Myocyte (in vitro differentiated cells): ENCODE measurements at regions not wholly inside any gene's neighbourhood (a gene's known extent, or its start where the extent isn't known, plus 50 kb on each side); places are given as distances from the start of the nearest gene placed in this dataset.

Experiments
- DNase-seq: peaks from one replicate; pipeline ENCODE4 v3.0.0-alpha.2; 2012; ENCODE audit warnings: low read depth

DNA sequence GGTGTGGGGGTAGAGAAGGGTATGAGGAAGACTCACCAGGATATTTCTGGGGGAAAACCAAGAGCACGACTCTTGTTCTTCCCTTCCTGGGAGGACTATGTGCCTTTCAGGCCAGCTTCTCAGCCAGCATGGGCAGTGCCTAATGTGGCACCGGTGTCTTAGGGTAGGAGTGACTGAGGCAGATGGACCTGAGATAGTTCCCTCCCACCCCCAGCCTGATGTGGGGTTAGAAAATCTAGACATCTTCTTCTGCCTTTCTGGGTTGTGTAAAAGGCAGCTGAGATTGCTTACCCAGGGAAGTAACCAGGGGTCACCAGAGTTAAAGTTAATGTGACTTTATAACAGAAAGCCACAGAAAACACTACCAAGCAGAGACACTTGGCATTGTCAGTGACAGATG lies 127.3 kb downstream of the TMA16 start:
- no peak for DNase-seq

DNA sequence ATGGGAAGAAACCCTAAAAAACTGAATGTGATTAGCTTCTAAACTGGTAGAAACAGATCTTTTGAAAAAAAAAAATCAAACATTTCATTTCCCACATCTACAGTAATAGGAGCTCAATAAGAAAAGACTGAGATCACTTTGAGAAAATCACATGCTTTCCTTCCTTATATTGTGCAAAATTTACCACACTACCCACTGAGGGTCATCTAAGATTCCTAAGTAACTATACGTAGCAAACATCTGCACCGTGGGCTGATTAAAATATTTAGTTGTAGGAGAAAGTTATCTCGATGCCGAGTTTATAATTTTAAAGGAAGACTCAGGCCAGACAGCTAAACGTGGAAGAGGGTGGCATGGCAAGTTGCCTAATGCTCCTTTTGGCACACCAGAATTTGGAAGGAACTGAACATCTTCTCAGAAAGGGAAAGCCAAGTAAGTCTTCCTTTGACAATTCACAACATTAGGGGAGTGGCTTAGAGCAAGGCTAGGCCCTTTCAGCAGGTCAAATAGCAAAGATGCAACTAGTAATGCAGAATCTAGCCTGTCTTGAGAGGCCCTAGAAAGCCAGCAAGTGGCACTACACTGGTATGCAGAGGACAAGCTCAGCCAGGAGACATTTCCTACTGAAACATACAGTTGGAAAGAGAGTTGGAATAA lies 128.0 kb downstream of the TMA16 start:
- DNase-seq = no peak

DNA sequence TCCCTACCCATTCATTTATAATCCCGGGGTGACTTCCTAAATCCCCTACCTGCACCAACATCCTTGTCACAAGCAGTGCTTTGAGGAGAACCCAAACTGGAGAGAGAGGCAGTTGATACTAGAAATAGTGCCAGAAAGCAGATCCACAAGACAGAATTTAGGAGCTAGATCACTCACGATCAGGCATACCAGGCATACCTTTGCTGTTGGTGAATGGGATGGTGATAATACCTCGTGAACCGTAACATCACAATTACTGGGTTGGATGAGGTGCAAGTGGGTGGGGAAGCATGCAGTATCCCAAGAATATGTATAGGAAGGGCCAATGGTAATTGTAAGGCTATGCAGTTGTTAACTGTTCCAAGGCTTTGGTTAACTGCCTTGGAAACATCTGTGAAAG lies 129.3 kb downstream of the TMA16 start:
- no peak for DNase-seq

DNA sequence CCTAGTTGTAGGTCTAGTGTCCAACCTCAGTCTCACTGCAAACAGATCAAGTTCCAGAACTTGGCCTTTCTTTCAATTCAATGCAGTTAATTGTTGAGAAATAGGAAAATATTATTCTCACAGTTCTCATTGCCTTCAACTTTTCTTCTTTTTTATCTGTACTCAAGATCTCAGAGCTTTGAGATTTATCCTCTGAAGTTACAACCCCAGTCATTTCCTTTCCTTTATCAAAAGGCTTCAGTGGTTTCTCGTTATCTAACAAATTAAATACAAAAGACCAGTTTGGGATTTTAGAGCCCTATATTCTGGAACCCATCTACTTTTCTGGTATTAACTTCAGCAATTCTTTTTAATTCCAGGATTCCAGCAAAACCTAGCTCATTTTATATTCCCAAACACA lies 130.2 kb downstream of the TMA16 start:
- no peak for DNase-seq

DNA sequence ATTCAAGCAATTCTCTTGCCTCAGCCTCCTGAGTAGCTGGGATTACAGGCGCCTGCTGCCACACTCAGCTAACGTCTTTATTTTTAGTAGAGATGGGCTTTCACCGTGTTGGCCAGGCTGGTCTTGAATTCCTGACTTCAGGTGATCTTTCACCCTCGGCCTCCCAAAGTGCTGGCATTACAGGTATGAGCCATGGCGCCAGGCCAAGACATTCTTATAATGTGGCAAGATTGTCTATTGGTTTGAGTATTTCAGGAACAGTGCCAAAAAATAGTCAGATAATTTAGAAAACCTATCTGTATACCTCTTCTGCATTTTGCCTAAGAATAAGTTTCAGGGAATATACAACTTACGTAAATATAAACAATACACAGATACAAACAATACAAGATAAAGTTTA lies 136.8 kb downstream of the TMA16 start:
- DNase-seq = no peak

DNA sequence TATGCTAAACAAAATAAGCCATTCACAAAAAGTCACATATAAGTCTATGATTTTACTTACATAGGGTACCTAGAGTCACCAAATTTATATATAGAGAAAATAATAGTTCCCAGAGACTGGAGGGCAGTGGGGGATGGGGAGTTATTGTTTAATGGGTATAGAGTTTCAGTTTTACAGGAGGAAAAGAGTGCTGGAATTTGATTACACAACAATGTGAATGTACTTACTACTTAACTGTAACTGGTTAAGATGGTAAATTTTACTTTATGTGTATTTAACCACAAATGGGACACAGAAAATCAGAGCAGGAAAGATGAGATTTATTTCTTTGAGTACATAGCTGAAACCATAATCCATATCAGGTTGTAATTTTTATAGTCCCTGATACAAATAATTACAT lies 144.4 kb downstream of the TMA16 start:
- no peak for DNase-seq

DNA sequence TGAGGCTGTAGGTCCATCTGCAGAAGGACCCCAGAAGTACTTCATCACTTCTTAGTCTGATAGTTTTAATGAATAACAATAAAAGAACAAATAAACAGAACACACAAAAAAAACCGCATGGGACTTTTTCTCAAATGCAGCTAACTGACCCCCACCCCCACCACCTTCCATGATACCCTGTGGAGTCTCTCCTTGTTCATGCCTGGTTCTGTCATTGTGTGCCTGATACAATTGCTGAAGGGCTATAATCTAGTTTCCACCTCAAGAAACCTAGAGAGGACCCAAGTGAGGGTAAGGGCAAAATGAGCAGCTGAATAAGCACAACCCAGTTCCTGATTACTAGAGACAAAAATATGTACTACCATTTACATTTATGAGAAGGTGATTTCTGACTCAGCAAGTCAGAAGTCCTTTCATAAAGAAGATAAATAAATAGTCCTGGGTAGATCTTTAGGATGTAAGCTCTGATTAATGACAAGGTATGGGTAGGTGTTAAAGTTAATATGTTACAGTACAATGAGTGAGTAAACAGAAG lies 155.1 kb downstream of the TMA16 start:
- no peak for DNase-seq

DNA sequence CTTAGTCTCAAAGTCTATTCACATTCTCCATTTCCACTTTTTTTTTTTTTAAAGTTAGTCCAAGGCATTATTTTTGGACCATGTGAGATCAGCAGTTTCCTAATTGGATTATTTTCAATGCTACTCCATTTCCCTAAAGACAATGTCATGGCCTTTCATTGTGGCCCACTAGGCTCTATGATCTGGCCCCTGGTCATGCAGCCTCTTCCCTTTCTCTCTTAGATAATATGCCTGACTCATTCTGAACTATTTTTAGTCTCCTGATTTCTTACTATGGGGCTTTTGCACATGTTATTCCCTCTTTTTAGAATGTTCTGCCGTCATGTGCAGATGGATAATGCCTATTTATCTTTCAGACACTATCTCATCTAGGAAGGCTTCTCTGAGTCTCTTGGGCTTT lies 157.3 kb downstream of the TMA16 start:
- peak; percentile 28 for DNase-seq

DNA sequence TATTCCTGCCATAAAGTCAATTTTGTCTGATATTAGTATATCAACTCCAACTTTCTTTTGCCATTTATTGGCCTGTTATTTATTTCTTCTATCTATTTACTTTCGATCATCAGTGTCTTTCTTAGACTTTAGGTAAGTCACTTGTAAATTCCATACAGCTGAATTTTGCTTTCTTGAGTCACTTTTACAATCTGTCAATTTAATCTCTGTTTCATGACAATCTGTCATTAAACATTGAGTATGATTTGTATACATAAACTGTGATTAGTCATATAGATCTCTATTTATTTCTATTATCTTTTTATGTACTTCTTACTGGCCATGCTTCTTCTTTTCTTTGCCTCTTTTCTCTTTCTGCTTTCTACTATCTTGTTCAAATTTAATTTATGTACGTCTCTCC lies 160.1 kb downstream of the TMA16 start:
- no peak for DNase-seq

DNA sequence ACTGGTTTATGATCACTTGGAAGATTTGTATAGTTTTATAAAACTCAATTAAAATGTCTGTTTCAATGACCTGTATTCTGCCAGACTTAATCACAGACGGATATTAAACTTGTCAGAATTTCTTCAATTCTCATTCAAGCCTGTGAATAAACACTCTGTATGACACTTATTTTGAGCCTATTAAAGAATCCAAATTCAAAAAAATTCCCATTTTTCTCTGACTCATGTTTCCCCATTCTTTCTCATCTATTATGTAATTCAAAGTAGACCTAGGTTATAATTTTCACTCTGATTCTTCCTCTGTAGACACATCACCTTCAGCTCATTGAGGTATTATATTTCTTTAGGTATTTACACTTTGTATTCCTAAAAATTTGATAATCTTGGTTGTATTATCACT lies 166.1 kb downstream of the TMA16 start:
- no peak for DNase-seq

DNA sequence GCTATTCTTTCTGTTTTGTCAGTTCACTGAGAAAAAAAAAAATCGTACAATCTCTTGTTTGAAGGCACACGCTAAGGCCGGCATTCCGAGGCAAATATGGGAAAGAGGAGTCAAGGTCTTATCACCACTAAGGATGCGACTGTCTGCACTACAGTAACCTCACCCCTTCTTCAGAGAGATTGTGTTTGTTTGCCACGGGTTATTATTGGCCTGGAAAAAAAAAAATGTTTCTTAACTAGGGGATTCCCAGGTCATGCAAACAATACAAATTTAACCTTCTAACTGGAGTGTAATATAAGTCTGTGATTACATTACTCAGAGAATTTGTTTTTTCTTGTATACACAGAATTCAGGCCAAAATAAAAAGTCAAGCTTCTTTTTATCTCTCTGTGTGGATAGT lies 168.3 kb downstream of the TMA16 start:
- DNase-seq = no peak

DNA sequence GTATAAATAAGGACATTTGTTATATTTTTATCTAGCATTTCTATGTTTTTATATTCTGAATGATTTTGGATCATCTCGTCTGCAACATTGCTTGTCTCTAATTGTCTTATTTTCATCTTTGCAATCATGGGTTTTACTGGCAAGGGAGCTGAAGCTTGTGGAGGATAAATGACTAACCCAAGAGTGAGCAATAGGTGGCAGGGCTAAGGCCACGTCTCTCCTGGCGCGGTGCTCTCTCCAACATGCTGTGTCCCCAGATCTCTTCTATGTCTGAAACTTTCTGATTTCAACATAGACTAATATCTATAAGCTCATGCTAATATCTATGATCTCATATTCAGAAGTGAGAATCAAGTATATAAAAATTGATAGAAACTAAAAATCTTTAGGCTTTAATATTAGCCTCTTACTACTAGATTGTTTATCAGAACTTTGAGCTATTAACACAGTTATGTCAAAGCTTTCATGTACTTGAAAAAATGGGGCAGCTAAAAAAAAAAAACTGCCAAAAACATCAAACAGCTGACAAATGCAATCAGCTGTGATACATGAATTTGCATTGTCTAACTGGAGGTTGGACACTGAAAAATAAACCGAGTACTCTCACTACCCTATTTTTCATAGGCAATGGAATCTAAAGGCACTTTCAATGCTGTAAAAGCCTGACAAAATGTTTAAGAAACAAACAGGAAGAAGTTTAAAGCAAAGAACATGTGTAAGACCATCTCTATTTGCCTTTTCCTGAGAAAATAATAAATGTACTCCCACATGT lies 169.2 kb downstream of the TMA16 start:
- no peak for DNase-seq

DNA sequence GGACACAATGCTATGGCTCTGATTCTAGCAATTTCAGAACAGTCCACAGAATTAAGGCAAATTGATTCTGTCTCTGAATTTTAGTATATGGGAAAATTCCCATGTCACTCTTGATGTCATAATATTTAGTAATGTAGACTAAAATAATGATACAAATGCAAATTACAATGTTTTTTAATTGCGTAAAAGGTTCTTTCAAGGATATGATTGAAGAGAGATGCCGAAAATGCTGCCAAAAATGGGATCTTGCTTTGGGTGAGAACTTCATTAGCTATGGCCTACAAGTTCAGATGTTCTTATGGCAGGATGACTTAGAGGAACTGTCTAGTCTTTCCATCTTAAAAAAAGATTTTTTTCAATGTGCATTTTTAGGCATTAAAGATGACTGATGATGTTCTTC lies 170.6 kb downstream of the TMA16 start:
- DNase-seq = no peak

DNA sequence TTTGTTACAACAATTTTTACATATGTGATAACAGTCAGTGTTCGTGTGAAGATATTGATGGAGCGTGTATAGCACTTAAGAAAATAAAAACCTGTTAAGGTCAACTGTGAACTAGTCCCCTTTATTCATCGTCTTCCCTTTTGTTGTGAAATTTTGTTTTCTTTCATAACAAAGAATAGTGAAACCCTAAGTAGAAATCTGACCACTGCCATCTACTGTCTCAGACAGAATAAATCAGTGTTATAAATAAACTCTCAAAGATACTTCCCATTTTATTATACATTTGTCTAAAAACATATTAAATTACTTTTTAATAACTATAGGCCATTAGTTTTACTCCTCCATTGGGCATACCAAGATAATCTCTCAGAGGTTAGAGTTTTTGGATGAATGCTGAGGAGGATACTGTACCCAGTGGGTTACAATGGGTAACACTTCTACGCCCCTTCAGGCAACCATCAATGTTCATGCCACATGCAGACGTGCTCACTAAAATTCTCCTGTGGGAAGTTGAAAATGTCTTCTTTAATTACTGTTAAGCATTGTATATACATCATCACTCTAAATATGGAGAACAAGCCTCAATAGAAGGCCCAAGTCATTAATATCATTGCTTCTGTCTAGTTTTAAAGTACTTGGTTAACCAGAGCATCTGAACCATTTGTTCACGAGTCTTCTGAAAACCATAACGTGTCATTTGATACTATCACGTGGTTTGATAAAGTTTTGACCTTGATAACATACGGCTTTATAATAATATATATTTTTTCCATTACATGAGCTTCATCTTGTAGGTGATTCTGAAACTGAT lies 171.2 kb downstream of the TMA16 start:
- no peak for DNase-seq

DNA sequence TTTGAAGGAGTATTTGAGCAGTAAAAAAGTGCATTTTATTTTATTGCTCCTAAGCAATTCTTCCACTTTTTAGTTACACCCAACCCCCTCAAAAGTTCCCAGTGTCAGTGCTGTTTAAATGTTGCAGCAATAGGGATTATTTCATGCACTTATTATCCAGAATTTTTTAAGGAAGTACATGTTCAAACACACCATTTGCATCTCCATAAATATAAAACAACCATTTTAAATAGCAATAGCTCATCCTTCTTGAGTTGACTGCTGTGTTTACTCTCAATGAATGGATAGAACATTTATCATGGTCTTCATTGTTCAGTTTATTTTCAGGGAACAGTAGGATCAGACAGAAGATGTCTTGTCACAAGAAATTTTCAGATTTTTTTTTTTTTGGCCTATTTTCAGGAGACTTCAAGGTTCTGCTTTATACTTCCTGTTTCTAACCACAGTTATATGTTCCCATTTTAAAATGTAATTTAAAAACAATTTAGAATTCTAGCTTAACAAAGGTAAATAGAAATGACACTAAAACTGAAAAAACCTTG lies 171.9 kb downstream of the TMA16 start:
- no peak for DNase-seq

DNA sequence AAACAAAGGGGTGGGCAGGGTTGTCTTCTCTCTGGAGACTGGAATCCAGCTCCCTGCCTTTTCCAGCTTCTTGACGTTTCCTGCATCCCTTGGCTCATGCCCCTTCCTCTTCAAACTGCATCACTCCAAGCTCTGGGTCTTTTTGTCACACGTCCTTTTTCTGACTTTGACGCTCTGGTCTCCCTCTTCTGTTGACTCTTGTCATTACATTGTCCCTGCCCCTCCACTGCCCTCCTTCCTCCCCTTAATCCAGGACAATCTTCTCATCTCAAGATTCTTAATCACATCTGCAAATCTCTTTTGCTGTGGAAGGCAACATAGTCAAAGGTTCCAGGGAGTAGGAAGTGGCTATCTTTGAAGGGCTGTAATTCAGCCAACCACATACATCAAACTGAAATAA lies 178.3 kb downstream of the TMA16 start:
- no peak for DNase-seq

DNA sequence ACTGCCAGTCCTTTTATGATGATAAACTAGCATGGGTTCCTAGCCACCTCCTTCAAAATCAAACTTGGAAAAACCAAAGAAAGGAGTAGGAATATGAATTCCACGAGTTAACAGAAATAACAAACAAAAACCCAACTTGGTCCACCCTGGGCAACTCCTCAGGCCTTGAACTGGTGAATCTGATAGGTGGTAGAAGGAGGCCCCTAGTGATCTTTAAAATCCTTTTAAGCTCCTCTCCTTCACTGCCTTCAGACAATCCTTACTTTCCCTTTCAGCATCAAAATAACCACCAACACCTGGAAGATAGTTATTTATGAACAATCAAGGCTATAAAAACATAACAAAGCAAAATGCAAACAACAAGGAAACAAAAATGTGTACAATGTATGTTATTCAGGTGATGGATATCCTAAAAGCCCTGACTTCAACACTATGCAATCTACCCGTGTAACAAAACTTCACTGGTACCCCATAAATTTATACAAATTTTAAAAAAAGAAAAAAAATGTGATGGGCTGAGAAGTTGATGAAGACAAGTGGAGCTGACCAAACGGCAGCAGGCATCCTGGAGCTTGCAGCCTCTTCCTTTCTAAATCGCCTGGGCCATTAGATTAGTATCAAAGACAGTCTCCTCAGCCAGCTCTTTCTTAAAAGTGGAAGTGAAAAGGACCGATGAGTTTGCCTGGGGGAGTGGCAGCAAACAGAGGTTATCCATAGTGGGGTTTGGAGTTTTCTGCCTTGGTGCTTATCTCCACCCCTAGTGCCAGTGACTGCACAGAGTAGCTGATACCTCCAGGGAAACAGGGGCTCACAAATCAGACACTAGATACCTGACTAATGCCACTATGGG lies 179.6 kb downstream of the TMA16 start:
- no peak for DNase-seq

DNA sequence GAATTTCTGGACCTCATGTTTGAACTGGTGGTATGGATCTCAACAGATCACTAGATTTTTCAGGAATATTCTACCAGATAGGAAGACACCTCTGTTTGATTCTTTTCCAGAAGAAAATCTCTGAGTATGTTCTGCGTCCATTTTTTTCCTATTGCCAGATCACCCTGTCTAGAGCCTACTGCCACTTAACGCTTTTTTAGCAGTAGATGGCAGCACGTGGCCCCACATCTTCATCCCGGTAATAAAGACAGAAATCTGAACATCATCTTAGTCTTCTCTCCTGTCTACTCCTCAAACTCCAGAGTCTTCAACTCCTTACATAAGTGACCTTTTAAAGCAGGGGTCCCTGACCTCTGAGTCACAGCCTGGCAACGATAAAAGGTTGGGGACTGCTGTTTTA lies 184.7 kb downstream of the TMA16 start:
- peak; percentile 23 for DNase-seq

DNA sequence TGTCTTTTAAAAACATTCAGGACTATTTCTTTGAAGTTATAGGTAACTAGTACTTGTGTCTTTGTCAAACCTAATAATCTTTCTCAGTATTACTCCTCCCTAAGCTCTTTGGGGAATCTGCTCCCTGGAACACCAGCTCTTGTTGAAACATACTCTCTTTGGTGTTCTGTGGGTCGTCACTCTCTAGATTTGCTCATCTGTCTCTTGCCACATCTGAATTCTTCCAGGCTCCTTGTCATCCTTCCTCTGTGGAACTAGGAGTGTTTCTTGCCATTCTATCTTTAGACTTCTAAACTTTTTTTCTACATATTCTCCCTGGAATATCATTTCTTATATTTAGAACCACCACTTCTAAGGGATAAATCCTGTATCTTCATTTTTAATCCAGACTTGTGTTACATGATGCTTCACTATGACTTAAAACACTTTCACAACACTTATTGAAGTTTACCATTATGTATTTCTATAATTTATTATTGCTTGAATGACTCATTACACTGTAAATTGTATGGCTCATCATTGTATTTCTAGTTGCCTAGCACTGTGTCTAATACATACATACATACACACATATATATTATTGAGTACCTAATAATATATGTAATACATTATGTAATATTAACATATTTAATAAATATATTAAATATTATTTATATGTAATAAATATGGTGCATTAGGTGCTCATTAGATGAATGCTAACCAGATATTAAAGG lies 186.1 kb downstream of the TMA16 start:
- DNase-seq = no peak

DNA sequence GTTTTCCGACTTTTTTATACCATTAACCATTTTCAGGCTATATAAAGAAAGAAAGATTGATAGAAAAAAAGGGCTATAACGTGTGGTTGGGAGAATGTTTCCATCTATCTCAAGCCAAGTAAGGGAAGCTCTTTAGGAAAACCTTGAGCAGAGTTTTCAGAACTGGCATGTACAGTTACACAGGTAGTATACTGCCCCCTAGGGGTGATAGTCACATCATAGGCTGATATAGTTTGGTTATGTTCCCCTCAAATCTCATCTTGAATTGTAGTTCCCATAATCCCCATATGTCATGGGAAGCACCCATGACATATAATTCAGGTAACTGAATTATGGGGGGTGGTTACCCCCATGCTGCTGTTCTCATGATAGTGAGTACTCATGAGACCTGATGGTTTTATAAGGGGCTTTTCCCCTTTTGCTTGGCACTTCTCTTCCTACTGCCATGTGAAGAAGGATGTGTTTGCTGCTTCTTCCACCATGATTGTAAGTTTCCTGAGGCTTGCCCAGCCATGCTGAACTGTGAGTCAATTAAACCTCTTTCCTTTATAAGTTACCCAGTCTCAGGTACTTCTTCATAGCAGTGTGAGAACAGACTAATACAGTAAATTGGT lies 186.8 kb downstream of the TMA16 start:
- DNase-seq = peak; percentile 33
